PC-3 (cell line): ENCODE measurements at regions not wholly inside any gene's neighbourhood (a gene's known extent, or its start where the extent isn't known, plus 50 kb on each side); places are given as distances from the start of the nearest gene placed in this dataset.
"Not testable (repeated sequence)": the region's sequence is repeated elsewhere in the genome, so short reads cannot be mapped to it uniquely, and the experiment has no call there.

Experiments
- CTCF ChIP-seq: fragments of 300-600 bp; sonication (generic); conservative IDR thresholded peaks from 2 replicates; pipeline ENCODE4 v1.5.1; 2017; ENCODE audit warnings: antibody characterized with exemption, low read depth, mild to moderate bottlenecking, low read length
- EZH2phosphoT487 ChIP-seq: fragments of 300-600 bp; sonication (generic); IDR thresholded peaks from 2 replicates; pipeline ENCODE4 v1.6.1; 2018; ENCODE audit warnings: mild to moderate bottlenecking, antibody characterized with exemption, low read length, borderline replicate concordance

DNA sequence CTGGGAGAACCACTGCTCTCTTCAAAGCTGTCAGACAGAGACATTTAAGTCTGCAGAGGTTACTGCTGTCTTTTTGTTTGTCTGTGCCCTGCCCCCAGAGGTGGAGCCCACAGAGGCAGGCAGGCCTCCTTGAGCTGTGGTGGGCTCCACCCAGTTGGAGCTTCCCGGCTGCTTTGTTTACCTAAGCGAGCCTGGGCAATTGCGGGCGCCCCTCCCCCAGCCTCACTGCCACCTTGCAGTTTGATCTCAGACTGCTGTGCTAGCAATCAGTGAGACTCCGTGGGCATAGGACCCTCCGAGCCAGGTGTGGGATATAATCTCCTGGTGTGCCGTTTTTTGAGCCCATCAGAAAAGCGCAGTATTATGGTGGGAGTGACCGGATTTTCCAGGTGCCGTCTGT is 90.3 kb downstream of the TDRD15 start:
- not testable (repeated sequence) for TF ChIP-seq CTCF, EZH2phosphoT487
